ENCODE measurements at regions not wholly inside any gene's neighbourhood (a gene's known extent, or its start where the extent isn't known, plus 50 kb on each side); places are given as distances from the start of the nearest gene placed in this dataset.

DNA sequence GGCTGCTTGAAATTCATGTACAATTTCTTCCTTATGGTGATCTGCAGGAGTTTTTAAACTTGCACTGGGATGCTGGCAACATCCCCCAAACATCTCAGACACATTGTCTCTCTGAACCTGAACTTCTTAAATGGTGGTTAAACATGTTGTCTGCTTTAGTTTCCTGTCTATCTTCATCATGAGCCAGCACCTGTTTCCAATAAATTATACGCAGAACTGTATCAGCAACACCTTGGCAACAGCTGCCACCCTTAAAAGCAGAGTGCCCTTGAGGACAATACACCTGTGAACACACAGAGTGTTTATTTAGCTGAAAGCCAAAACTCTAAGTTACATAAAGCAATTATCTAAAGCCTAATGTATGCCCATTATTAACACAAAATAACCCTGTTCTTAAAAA lies 242.9 kb downstream of the WNT5A start:
- WGBS (ENCODE audit: missing lambda C conversion rate), result 0% methylated on average over 1 of the region's 1 CpG
- Histone ChIP-seq H3K4me2 (no peak overlapping the region), H3K4me3 (no peak overlapping the region), H3K9me3 (no peaks in the 10 kb centered on the region), H3K27ac (no peak overlapping the region), H3K4me1 (no peaks in the 10 kb centered on the region)
- ChIA-PET CTCF (interaction anchor here (0.6 kb wide), 1 partner anchor 73 kb away, joined by 4 read pairs; no protein-coding TSS in a partner anchor), POLR2A (no interaction called here)
- ATAC-seq (no peak), DNase-seq (ENCODE audit: low read depth in 1 of 2, low spot score in 1 of 2) (no peak), FAIRE-seq (no peak)
- TF ChIP-seq SREBF2 (IDR thresholded peaks at IDR 0.05) (no peak), HDAC2 (IDR thresholded peaks at IDR 0.05) (no peak)

DNA sequence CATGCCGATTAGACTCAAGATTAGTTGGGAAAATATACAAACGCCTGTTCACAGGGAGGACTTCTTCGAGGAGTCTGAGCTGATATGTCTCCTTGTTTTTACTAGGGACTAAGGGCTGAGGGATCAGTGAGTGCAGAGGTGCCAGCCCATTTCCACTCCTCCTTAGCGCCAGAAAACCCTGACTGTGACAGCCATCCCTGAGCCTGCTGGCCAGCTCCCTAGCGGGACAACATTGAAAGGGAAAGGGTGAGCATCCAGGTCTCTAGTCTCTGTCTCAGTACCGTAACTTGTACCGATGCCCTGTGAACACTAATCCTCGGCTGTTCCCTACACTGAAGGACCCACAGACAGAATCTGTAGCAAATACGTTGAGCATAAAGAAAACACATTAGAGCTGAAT lies 243.4 kb downstream of the WNT5A start:
- H3K4me3 ChIP-seq, result no peak overlapping the region
- FAIRE-seq (no peak), DNase-seq (ENCODE audit: low read depth in 1 of 2, low spot score in 1 of 2) (no peak), ATAC-seq (no peak)
- no peak overlapping the region for H3K27ac ChIP-seq
- H3K4me1 ChIP-seq, result no peaks in the 10 kb centered on the region
- CTCF ChIA-PET, result interaction anchor here (0.6 kb wide), 1 partner anchor 73 kb away, joined by 4 read pairs; no protein-coding TSS in a partner anchor
- no peaks in the 10 kb centered on the region for H3K9me3 ChIP-seq
- TF ChIP-seq RARB (CRISPR knock-in tag; IDR thresholded peaks at IDR 0.05) (no peak), EP300 (IDR thresholded peaks at IDR 0.05) (no peak), HOXA7 (CRISPR knock-in tag; IDR thresholded peaks at IDR 0.05) (no peak), CHD2 (IDR thresholded peaks at IDR 0.05; ENCODE audit: low read length, partially characterized antibody) (no peak), CHD4 (IDR thresholded peaks at IDR 0.05; ENCODE audit: borderline replicate concordance) (no peak)
- TF ChIP-seq, protein P1, sequence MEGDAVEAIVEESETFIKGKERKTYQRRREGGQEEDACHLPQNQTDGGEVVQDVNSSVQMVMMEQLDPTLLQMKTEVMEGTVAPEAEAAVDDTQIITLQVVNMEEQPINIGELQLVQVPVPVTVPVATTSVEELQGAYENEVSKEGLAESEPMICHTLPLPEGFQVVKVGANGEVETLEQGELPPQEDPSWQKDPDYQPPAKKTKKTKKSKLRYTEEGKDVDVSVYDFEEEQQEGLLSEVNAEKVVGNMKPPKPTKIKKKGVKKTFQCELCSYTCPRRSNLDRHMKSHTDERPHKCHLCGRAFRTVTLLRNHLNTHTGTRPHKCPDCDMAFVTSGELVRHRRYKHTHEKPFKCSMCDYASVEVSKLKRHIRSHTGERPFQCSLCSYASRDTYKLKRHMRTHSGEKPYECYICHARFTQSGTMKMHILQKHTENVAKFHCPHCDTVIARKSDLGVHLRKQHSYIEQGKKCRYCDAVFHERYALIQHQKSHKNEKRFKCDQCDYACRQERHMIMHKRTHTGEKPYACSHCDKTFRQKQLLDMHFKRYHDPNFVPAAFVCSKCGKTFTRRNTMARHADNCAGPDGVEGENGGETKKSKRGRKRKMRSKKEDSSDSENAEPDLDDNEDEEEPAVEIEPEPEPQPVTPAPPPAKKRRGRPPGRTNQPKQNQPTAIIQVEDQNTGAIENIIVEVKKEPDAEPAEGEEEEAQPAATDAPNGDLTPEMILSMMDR (IDR thresholded peaks at IDR 0.05), result no peak
- TF ChIP-seq, protein P2, sequence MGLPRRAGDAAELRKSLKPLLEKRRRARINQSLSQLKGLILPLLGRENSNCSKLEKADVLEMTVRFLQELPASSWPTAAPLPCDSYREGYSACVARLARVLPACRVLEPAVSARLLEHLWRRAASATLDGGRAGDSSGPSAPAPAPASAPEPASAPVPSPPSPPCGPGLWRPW (IDR thresholded peaks at IDR 0.05), result no peak
- POLR2A ChIA-PET, result no interaction called here
- WGBS (ENCODE audit: missing lambda C conversion rate), result 56% methylated on average over 7 of the region's 9 CpGs
- H3K4me2 ChIP-seq, result no peak overlapping the region

DNA sequence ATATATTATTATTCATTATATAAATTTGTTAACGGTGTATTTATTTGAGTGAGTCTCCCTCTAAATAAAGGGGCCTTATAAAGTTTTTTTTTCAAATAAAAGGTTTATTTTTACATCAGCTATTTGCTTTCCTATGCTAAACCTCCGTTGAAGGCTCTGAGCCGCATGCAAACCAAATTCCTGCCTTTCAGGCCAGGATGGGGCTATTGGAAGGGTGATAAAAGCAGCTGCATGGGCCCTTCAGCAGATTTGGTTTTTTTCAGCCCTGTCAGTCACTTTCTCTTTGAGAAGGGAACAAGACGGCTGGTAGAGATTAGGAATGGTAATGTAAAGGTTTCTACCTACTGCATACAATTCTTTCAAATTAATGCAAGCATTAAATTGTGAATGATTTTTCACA lies 244.2 kb downstream of the WNT5A start:
- Histone ChIP-seq H3K9me3 (no peaks in the 10 kb centered on the region), H3K27ac (no peak overlapping the region), H3K4me2 (no peak overlapping the region), H3K4me1 (no peaks in the 10 kb centered on the region), H3K4me3 (no peak overlapping the region)
- TF ChIP-seq CHD2 (IDR thresholded peaks at IDR 0.05; ENCODE audit: low read length, partially characterized antibody), result no peak
- no peak for TF ChIP-seq JUNB (IDR thresholded peaks at IDR 0.05)
- TF ChIP-seq RARB (CRISPR knock-in tag; IDR thresholded peaks at IDR 0.05), result no peak
- no peak for TF ChIP-seq CBX8 (IDR thresholded peaks at IDR 0.05)
- ChIA-PET POLR2A (no interaction called here), CTCF (no interaction called here)
- DNase-seq (ENCODE audit: low read depth in 1 of 2, low spot score in 1 of 2) (no peak), FAIRE-seq (no peak), ATAC-seq (no peak)
- 2% methylated on average over 4 of the region's 4 CpGs for WGBS (ENCODE audit: missing lambda C conversion rate)

DNA sequence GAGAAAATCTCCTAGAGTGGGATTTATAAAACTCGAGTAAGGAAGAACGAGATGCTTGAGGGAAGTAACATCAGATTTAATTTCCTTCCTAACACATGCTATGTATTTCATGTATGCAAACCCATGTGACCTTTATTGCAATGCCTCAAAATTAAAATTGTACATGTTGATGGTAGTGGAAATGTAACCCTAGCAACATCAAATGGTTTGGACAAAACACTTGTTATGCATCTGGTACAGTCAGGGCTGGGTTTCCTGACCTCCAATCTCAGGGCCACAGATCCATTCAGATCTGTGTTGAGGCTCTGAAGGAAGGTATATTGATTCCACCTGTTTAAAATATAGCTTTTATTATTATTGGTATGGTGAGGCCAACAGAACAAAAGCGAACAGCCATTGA lies 246.0 kb downstream of the WNT5A start:
- no peak for FAIRE-seq
- CTCF ChIA-PET, result no interaction called here
- WGBS (ENCODE audit: missing lambda C conversion rate), result 2% methylated on average over 3 of the region's 3 CpGs

More for the DNA sequence above, 246.0 kb downstream of the WNT5A start:
- Histone ChIP-seq H3K4me1 (no peaks in the 10 kb centered on the region), H3K27ac (no peak overlapping the region), H3K4me2 (no peak overlapping the region), H3K9me3 (no peaks in the 10 kb centered on the region), H3K4me3 (no peak overlapping the region)
- DNase-seq (ENCODE audit: low read depth in 1 of 2, low spot score in 1 of 2), result no peak
- ATAC-seq, result no peak
- POLR2A ChIA-PET, result no interaction called here
- TF ChIP-seq, protein P3, sequence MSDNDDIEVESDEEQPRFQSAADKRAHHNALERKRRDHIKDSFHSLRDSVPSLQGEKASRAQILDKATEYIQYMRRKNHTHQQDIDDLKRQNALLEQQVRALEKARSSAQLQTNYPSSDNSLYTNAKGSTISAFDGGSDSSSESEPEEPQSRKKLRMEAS (IDR thresholded peaks at IDR 0.05), result no peak
- TF ChIP-seq HDAC2 (IDR thresholded peaks at IDR 0.05) (no peak), KDM1A (IDR thresholded peaks at IDR 0.05; ENCODE audit: low read depth) (no peak), TFCP2L1 (CRISPR knock-in tag; IDR thresholded peaks at IDR 0.05) (no peak), SMC3 (IDR thresholded peaks at IDR 0.05) (no peak), RAD21 (conservative IDR thresholded peaks at IDR 0.05 in 1 of 2, IDR thresholded peaks at IDR 0.05 in 1 of 2) (no peak), MAFK (IDR thresholded peaks at IDR 0.05; ENCODE audit: partially characterized antibody) (no peak), BHLHE40 (IDR thresholded peaks at IDR 0.05; ENCODE audit: low read depth, low read length) (no peak), ZNF302 (CRISPR knock-in tag; IDR thresholded peaks at IDR 0.05) (no peak), MAZ (IDR thresholded peaks at IDR 0.05; ENCODE audit: borderline replicate concordance, low read depth, low read length) (no peak), EHF (CRISPR knock-in tag; IDR thresholded peaks at IDR 0.05) (no peak), JUNB (IDR thresholded peaks at IDR 0.05) (no peak), PHF8 (IDR thresholded peaks at IDR 0.05; ENCODE audit: borderline replicate concordance, low read depth) (no peak)
- TF ChIP-seq, protein P4, sequence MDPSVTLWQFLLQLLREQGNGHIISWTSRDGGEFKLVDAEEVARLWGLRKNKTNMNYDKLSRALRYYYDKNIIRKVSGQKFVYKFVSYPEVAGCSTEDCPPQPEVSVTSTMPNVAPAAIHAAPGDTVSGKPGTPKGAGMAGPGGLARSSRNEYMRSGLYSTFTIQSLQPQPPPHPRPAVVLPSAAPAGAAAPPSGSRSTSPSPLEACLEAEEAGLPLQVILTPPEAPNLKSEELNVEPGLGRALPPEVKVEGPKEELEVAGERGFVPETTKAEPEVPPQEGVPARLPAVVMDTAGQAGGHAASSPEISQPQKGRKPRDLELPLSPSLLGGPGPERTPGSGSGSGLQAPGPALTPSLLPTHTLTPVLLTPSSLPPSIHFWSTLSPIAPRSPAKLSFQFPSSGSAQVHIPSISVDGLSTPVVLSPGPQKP (IDR thresholded peaks at IDR 0.05; ENCODE audit: low read depth, low read length), result no peak
- TF ChIP-seq, protein P5, sequence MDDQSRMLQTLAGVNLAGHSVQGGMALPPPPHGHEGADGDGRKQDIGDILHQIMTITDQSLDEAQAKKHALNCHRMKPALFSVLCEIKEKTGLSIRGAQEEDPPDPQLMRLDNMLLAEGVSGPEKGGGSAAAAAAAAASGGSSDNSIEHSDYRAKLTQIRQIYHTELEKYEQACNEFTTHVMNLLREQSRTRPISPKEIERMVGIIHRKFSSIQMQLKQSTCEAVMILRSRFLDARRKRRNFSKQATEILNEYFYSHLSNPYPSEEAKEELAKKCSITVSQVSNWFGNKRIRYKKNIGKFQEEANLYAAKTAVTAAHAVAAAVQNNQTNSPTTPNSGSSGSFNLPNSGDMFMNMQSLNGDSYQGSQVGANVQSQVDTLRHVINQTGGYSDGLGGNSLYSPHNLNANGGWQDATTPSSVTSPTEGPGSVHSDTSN (IDR thresholded peaks at IDR 0.05), result no peak
- TF ChIP-seq, protein P6, sequence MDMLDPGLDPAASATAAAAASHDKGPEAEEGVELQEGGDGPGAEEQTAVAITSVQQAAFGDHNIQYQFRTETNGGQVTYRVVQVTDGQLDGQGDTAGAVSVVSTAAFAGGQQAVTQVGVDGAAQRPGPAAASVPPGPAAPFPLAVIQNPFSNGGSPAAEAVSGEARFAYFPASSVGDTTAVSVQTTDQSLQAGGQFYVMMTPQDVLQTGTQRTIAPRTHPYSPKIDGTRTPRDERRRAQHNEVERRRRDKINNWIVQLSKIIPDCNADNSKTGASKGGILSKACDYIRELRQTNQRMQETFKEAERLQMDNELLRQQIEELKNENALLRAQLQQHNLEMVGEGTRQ (IDR thresholded peaks at IDR 0.05), result no peak
